Frontal cortex (tissue), 3 donors: ENCODE measurements at regions not wholly inside any gene's neighbourhood (a gene's known extent, or its start where the extent isn't known, plus 50 kb on each side); places are given as distances from the start of the nearest gene placed in this dataset.

Experiments used
- DNase-seq, 2 donors: peaks; one replicate each; pipeline ENCODE4 v3.0.0; 2012; ENCODE audit warnings: low spot score in 2 of 2
- FAIRE-seq: peaks from 2 replicates; lab custom pipeline; 2012; peaks lifted over from hg19 to GRCh38; lab: Jason Lieb, UNC
- donor health status: control.
- donor health status: control.
- donor health status: control.

DNA sequence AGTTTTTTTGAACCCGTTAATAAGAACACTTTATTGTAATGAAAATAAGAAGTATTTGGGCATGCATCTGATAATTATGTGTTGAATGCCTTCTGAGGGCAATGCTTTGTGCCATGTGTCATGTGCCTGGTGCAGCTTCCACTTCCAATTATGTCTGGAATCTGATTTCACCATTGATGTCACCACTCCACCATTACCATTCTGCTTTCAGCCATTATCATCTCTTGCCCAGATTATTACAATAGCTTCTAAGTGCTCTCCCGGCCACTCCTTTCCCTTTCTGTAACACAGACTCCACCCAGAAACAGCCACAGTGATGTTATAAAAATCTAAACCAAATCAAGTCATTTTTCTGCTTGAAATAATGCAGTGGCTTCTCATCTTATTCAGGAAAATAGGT is 171.7 kb downstream of the C9orf152 start:
- DNase-seq (no peak), FAIRE-seq (no peak)

DNA sequence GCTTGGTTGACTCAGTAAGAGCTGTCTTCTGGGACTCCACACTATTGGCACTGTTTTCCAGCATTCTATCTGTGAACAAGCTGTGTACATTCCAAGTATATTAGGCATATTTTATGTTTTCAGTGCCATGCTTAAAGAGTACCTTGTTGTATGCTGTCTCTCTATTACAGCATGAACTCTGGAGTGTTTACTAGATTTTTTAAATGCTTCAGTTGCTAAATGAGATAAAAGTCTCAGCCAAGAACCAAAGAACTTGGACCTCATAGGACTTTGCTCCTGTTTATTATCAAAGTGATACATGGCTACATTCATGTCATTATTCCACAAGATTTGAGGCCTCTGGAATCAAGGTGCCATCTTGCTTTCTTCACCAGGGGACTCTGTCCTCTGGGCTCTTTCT is 167.2 kb downstream of the C9orf152 start:
- DNase-seq (no peak), FAIRE-seq (no peak)

DNA sequence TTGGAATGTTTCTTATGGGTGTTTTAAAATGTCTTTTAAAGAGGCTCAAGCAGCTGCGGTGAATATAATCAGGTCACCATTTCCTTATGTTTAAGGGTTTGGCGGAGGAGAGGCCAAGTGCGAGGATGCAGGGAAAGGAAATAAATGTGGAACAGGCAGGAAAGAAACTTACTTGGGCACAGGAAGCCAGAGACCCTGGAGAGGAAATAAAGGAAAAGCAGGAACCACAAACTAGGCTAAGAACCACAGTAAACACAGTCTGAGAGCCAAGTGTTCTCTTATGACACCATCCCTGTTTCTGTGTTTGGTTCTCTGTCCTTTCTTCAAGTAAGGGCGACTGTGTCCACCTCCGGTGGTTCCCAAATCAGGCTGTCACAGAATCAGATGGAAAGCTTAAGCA is 166.5 kb downstream of the C9orf152 start:
- FAIRE-seq (no peak), DNase-seq (no peak)

DNA sequence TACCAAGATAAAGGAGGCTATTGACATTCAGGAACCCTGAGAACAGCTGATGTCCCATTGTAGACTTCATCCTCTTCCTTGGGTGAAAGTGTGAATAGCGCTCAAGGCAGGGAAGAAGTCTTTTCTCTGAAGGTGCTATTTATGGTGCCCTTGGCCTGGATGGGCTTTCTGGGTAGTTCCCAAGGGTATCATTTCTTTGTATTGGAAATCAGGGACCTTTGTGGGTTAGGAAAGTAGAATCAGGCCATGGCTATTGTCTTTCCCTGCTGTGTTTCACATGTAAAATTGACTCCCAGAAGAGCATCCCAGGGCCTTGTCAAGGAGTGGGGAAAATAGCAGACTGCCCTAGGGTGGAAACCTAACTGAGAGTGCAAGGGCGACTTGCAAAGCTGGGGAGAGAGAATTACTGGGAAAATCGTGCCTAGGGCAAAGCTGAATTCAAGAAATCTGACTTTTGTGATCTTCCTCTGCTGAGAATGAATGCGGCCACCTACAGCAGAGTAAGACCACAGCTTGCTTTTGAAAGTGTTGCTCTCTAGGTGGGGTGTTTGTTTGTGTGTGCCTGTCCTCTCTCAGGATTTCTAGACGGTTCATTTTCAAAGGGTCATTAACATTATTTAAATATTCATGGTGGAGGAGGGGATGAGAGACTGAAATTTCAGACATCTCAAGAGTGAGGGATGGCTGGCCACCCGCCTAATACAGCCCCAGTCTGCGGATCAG is 160.6 kb downstream of the C9orf152 start:
- no peak for DNase-seq
- no peak for FAIRE-seq

DNA sequence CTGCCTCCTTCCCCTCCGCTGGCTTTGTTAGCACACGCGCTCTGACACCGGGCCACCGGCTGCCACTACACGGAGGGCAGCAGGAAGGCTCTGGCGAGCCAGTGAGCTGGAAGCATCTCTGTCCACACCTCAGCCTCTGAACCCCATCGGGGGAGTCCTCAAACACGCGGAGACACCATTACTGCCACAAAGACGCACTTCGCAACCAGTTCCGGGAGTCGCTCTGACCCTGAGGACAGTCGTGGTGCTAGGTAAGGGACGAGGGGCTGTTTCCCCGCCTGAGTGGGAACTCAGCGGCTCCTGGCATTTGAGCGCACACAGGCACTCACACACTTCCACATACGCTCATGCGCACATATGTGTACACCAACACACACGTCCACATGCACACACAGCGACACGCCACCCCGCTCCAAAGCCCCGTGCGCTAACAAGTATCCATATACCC is 160.0 kb downstream of the C9orf152 start:
- DNase-seq (no peak), FAIRE-seq (no peak)

DNA sequence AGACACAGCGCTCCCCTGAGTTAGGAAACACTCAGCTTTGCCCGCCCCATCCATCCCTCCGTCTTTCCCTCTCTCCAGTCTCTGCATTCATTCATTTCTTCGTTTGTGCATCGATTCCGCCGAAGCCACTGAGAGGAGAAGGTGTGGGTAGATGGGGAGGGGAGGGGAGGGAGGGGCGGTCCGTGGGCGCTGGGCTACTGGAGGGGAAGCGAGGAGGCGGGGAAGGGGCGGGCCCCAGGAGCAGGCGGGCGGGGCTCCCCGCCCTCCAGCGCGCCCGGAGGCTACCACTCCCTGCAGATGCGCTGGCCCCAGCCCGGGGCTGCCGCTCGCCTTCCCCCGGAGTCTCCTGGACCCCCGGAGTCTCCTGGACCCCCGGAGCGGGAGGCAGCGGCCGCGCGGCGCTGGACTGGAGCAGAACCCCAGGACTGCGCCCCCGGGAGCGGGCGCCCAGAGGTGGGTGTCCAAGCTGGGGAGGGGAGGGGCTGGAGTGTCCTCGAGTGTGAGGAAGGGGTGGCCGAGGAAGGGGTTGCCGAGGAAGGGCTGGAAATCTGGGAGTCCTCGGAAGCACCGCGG is 159.5 kb downstream of the C9orf152 start:
- FAIRE-seq = no peak
- peak; percentile 67 to 80 for DNase-seq

DNA sequence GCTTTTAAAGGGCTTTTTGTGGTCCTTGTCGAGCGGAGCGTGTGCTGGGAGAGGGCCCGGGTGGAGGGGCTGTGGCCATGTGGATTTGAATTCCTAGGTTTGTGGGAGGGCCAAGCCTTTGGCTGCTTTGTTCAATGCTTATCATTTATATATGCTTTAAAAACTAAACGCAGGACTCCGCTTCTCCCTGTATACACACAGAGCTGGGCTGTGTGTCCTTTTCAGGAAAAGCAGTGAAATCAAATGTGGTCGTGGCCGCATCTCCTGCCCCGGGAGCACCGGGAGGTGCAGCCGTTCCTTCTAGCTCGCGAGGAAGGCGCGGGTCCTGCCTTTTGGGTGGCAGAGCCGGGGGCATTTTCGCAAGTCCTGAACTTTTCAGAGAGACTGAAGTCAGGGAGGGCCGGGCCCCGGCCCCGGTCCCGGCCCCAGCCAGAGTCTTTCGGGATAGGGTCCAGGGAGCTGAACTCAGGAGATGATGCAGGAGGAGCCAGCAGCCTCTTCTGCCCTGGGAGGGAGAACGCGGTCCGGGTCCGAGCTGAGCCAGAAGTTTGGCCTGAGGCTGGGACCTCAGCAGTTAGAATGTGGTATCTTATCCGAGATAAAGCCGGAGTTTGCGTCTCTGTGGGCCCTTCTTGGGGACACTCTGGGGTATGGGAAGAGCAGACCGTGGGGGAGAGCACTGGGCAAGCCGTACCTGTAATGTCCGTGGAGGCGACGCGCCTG is 158.8 kb downstream of the C9orf152 start:
- DNase-seq = peak in 1 of 2 donors; percentile 20
- FAIRE-seq = no peak

DNA sequence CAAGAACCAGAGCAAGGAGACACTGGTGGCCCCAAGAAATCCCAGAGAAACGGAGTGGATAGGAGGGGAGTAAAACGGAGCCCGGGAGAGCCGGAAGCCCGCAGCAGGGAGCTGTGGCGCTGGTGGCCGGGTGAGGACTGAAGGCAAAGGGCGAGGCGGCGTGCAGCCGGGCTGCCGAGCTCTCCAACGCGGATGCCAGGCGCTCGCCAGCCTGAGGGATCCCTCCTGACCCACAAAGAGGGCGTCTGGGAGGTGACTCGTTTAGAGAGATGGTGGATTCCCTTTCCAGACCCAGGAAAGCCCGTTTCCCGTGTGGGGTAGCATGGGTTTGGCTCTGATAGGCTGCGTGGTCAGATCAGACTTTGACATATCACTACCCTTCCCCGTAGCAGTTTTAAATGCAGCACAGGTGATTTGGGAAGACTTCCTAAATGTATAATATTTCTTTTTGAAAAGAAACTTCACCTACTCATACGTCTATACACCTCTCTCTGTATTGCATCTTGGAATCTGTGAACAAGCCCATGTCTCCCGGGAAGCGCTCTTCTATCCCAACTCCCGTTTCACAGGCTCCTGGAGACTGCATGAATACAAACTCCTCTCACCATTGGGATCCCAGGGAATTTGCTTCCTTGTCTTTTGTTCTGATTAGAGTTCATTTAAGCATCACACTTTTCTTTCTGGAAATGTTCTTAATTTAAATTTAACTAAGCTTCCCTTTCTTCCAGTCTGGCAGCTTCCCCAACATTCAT is 158.1 kb downstream of the C9orf152 start:
- FAIRE-seq = no peak

DNA sequence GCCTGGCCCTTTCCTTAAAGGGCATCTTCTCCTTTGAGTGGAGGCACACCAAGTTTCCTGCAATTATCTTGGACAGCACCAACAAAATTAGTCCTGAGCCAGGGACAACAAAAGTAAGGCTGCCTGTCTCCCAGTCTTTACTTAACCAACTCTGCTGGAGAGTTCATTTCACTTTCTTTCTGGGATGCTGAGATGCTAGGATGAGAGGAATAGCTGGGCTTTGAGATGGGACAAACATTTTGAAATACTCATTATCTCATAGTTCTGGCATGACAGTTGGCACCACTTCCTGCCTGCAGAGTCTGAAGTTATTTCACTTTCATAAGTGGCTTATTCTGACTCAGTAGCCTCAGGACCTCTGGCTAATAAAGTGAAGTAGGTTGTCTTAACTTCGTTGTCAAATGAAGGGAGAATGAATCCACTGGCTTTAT is 157.0 kb downstream of the C9orf152 start:
- DNase-seq (no peak), FAIRE-seq (no peak)

More for the DNA sequence above, 158.1 kb downstream of the C9orf152 start:
- DNase-seq = no peak

DNA sequence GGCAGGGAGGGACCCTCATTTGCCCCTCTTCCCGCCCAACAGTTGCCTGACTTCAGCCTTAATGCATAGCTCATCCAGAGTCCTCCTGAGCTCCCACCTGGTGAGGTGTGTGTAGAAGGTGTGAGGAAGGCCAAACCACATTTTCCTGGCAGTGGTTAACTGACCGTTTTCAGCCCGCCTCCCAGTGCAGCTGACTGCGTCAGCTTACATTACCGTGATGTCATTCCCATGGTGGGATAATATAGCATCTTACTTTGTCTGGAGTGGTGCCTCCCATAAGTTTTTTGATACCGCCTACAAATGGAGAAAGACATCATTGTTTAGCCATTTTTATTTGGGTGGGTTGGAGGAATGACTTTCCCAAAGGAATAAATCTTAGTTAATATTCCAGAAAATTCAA is 151.9 kb downstream of the C9orf152 start:
- DNase-seq (no peak), FAIRE-seq (no peak)

DNA sequence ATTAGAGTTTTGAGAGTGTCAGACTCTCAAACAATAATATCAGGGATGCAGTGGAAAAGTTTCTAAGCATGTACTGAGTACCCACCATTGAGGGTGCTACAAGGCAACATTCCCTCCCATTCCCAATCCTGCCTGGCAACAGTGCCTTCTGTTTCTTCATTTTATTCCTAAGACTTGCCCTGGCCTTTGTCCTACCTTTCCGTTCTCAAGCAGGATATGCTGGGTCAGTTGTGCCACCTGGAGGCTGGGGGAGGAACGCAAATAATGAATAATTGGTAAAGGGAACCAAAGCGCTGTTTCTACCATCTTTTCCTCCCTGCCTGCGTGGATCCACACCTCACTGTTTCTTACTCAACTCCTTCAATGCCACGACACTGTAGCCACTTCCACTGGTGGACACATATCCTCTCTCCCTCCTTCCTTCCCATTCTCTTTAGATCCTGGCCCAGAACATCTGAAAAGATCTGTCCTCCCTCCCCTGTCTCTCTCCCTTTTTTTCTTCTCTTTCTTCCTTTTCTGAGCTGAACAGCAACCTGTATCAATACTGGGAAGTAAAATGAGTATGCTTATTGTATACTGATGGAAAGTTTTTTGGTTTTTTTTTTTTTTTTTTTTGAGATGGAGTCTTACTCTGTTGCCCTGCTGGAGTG is 149.5 kb downstream of the C9orf152 start:
- FAIRE-seq = no peak
- peak in 1 of 2 donors; percentile 20 for DNase-seq

DNA sequence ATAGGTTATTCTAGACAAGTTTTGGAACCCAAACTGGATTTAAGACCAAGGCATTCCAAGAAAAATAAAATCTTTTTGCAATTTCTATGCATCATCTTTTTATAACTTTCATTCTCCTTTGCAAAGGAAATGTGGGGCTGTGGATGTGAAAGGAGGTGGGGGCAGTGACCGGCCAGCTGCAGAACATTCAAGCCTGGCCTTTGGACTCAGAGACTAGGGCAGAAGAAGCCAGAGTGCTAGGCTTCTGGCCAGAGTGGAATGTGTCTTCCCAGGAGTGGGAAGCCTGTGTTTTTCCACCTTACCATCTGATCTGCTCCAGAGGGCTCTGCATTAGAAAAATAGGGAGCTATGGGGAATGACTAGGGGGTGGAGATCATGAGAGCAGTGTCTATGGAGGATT is 148.5 kb downstream of the C9orf152 start:
- DNase-seq (no peak), FAIRE-seq (no peak)

DNA sequence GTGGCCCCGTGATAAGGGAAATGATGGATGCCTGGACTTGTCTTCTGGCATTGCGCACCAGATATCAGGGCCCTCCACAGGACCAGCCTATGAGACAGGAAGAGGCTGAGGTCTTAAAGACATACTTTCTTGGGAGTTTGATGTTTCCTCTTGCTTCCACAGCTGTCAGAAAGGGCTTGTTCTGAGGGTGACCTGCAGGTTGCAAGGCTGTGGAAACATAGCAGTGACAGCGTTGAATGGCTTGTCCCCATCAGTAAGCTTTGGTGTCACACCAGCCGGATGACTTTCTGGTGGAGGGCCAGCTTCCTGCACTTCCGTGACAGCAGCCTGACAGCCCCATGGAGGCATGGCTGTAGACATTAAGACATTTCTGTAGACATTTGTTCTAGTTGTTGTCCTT is 143.2 kb downstream of the C9orf152 start:
- DNase-seq (no peak), FAIRE-seq (no peak)

DNA sequence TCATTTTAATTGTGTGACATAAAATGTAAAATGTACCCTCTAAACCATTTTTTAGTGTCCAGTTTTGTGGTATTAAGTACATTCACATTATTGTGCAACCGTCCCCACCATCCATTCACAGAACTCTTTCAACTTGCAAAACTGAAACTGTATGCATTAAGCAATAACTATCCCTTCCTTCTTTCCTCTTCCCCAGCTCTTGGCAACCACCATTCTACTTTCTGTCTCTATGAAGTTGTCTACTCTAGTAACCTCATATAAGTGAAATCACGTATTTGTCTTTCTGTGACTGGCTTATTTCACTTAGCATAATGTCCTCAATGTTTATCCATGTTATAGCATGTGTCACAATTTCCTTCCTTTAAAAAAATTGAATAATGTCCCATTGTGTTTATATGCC is 142.4 kb downstream of the C9orf152 start:
- FAIRE-seq (no peak), DNase-seq (no peak)

DNA sequence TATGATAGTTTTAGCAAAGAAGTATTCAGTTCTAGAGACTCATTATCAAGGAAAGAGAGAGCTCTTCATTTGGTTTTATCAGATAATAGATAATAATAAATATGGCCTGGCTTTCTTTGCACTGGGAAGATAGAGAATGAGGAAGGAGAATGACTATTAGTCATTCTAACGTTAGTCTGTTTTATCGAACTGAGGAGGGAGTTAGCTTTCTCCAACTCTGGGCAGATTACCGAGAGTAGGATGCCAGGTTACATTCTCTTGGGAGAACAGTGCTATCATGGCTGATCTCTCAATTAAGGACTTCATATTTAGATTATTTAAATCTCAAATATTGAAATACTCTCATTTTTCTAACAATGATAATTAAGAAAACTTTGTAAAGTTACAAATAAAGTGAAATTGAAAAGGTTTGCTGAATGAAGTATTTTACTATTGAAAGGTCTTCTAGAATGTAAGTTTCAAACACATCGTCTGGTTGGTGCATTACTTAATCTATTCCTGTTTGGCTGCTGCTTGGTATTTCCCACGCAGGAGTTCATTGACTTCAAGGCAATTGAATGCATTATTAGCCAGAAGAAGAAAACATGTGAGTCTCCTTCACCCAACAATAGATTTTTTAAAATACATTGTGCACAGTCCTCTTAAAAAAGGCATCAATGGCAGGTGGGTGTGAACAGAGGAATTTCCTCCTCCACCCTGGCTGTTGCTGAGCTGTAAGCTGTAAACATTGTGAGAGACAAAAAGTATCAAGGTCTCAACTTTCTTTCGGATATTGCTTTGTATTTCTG is 140.8 kb downstream of the C9orf152 start:
- DNase-seq = no peak
- no peak for FAIRE-seq

DNA sequence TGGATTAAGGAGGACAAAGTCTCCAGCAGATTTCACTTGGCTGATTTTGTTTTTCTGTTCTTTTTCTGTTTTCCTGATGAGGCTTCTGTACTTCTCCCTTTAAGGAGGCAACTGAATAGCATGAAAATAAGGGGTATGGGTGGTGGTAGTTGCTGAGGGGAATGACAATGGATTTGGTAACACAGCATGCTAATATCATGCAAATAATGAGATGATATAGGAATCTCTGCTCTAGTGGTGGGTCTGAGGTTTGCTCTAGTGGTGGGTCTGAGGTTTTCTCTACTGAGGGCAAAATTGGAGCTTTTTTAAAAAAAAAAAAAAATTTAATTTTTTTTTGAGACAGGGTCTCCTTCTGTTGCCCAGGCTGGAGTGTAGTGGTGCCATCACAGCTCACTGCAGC is 139.7 kb downstream of the C9orf152 start:
- DNase-seq = no peak
- FAIRE-seq = no peak

DNA sequence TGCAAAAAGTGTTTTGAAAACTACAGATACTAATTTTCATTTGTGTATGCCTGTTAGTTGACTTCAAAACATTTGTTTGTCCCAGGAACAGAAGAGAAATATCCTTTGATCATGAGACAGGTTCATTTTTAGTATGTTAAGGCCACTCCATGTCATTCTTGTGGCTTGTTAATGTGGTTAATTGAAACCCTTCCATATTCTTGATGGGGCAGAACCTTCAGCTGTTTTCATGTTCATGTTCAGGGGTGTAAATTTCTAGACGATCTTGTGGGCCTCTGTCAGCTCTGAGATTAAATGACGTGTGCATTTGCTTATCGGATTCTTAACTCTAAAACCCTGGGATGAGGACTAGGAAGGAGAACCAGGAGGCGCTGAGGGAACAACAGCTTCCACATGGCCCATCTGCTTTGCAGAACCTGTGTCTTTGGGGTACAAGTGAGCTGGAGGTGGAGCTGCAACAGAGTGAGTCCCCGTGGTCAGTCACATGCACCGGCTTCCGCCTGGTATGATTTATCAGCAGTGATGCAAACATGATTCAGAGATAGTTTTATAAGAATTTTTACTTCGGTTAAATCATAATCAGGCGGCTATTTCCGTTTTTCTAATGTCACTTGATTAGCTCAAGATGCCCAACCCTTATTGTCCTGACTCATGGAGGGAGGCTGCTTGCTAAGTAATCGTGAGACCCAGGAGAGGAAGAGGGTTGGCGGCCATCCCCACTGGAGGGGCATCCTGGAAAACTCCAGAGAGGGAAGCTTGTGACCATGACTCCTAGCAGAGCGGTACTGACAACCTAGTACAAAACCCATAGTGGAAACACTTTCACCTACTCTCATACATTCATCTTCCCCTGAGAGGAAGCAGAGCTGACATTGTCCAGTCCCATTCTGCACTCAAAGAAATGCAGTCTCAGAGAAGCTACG is 138.4 kb downstream of the C9orf152 start:
- no peak for FAIRE-seq
- DNase-seq = no peak
